ENCODE measurements at regions not wholly inside any gene's neighbourhood (a gene's known extent, or its start where the extent isn't known, plus 50 kb on each side); places are given as distances from the start of the nearest gene placed in this dataset.

GRCh38 chr12:69096669-69097335, 142.6 kb upstream of the CPSF6 start:
- TF ChIP-seq, protein P1, sequence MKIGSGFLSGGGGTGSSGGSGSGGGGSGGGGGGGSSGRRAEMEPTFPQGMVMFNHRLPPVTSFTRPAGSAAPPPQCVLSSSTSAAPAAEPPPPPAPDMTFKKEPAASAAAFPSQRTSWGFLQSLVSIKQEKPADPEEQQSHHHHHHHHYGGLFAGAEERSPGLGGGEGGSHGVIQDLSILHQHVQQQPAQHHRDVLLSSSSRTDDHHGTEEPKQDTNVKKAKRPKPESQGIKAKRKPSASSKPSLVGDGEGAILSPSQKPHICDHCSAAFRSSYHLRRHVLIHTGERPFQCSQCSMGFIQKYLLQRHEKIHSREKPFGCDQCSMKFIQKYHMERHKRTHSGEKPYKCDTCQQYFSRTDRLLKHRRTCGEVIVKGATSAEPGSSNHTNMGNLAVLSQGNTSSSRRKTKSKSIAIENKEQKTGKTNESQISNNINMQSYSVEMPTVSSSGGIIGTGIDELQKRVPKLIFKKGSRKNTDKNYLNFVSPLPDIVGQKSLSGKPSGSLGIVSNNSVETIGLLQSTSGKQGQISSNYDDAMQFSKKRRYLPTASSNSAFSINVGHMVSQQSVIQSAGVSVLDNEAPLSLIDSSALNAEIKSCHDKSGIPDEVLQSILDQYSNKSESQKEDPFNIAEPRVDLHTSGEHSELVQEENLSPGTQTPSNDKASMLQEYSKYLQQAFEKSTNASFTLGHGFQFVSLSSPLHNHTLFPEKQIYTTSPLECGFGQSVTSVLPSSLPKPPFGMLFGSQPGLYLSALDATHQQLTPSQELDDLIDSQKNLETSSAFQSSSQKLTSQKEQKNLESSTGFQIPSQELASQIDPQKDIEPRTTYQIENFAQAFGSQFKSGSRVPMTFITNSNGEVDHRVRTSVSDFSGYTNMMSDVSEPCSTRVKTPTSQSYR (CRISPR knock-in tag; IDR thresholded peaks at IDR 0.05), result no peak
- TF ChIP-seq, protein P2, sequence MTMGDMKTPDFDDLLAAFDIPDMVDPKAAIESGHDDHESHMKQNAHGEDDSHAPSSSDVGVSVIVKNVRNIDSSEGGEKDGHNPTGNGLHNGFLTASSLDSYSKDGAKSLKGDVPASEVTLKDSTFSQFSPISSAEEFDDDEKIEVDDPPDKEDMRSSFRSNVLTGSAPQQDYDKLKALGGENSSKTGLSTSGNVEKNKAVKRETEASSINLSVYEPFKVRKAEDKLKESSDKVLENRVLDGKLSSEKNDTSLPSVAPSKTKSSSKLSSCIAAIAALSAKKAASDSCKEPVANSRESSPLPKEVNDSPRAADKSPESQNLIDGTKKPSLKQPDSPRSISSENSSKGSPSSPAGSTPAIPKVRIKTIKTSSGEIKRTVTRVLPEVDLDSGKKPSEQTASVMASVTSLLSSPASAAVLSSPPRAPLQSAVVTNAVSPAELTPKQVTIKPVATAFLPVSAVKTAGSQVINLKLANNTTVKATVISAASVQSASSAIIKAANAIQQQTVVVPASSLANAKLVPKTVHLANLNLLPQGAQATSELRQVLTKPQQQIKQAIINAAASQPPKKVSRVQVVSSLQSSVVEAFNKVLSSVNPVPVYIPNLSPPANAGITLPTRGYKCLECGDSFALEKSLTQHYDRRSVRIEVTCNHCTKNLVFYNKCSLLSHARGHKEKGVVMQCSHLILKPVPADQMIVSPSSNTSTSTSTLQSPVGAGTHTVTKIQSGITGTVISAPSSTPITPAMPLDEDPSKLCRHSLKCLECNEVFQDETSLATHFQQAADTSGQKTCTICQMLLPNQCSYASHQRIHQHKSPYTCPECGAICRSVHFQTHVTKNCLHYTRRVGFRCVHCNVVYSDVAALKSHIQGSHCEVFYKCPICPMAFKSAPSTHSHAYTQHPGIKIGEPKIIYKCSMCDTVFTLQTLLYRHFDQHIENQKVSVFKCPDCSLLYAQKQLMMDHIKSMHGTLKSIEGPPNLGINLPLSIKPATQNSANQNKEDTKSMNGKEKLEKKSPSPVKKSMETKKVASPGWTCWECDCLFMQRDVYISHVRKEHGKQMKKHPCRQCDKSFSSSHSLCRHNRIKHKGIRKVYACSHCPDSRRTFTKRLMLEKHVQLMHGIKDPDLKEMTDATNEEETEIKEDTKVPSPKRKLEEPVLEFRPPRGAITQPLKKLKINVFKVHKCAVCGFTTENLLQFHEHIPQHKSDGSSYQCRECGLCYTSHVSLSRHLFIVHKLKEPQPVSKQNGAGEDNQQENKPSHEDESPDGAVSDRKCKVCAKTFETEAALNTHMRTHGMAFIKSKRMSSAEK (CRISPR knock-in tag; IDR thresholded peaks at IDR 0.05; ENCODE audit: borderline replicate concordance), result no peak
- TF ChIP-seq, protein P3, sequence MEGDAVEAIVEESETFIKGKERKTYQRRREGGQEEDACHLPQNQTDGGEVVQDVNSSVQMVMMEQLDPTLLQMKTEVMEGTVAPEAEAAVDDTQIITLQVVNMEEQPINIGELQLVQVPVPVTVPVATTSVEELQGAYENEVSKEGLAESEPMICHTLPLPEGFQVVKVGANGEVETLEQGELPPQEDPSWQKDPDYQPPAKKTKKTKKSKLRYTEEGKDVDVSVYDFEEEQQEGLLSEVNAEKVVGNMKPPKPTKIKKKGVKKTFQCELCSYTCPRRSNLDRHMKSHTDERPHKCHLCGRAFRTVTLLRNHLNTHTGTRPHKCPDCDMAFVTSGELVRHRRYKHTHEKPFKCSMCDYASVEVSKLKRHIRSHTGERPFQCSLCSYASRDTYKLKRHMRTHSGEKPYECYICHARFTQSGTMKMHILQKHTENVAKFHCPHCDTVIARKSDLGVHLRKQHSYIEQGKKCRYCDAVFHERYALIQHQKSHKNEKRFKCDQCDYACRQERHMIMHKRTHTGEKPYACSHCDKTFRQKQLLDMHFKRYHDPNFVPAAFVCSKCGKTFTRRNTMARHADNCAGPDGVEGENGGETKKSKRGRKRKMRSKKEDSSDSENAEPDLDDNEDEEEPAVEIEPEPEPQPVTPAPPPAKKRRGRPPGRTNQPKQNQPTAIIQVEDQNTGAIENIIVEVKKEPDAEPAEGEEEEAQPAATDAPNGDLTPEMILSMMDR (IDR thresholded peaks at IDR 0.05), result no peak
- no peak for TF ChIP-seq GABPB1 (CRISPR knock-in tag; IDR thresholded peaks at IDR 0.05)
- TF ChIP-seq NR2C2 (CRISPR knock-in tag; IDR thresholded peaks at IDR 0.05), result no peak
- no peak for TF ChIP-seq ZNF121 (CRISPR knock-in tag; IDR thresholded peaks at IDR 0.05)
- no peak for TF ChIP-seq ZNF416 (CRISPR knock-in tag; IDR thresholded peaks at IDR 0.05)
- no peak for TF ChIP-seq MAX (CRISPR knock-in tag; IDR thresholded peaks at IDR 0.05)
- TF ChIP-seq JUN (CRISPR knock-in tag; IDR thresholded peaks at IDR 0.05), result no peak
- TF ChIP-seq, protein P4, sequence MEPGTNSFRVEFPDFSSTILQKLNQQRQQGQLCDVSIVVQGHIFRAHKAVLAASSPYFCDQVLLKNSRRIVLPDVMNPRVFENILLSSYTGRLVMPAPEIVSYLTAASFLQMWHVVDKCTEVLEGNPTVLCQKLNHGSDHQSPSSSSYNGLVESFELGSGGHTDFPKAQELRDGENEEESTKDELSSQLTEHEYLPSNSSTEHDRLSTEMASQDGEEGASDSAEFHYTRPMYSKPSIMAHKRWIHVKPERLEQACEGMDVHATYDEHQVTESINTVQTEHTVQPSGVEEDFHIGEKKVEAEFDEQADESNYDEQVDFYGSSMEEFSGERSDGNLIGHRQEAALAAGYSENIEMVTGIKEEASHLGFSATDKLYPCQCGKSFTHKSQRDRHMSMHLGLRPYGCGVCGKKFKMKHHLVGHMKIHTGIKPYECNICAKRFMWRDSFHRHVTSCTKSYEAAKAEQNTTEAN (CRISPR knock-in tag; IDR thresholded peaks at IDR 0.05), result no peak
